Osteocyte (in vitro differentiated cells): ENCODE measurements at regions not wholly inside any gene's neighbourhood (a gene's known extent, or its start where the extent isn't known, plus 50 kb on each side); places are given as distances from the start of the nearest gene placed in this dataset.

ENCODE experiments used
- DNase-seq: peaks from one replicate; pipeline ENCODE4 v3.0.0; 2021; ENCODE audit warnings: mixed read lengths; ENCODE audit not compliant: unreplicated experiment; ENCODE audit errors: extremely low spot score
- H3K27ac Mint-ChIP-seq: one replicate; pipeline ENCODE4 v1.8.0; 2021; ENCODE audit warnings: mild to moderate bottlenecking, mixed read lengths; ENCODE audit not compliant: unreplicated experiment
- H3K27me3 Mint-ChIP-seq: one replicate; pipeline ENCODE4 v1.8.0; 2021; ENCODE audit warnings: mixed read lengths; ENCODE audit not compliant: unreplicated experiment
- H3K36me3 Mint-ChIP-seq: one replicate; pipeline ENCODE4 v1.8.0; 2021; ENCODE audit warnings: mixed read lengths; ENCODE audit not compliant: unreplicated experiment
- H3K4me1 Mint-ChIP-seq: one replicate; pipeline ENCODE4 v1.8.0; 2021; ENCODE audit warnings: mixed read lengths; ENCODE audit not compliant: unreplicated experiment
- H3K4me3 Mint-ChIP-seq: one replicate; pipeline ENCODE4 v1.8.0; 2021; ENCODE audit warnings: mild to moderate bottlenecking, moderate library complexity, mixed read lengths; ENCODE audit not compliant: unreplicated experiment
- H3K9me3 Mint-ChIP-seq: one replicate; pipeline ENCODE4 v1.8.0; 2021; ENCODE audit warnings: mixed read lengths; ENCODE audit not compliant: unreplicated experiment
- TF ChIP-seq, protein P1 (sequence below): fragments of 200-600 bp; sonication (generic); IDR thresholded peaks from 2 replicates; pipeline ENCODE4 v1.5.0; 2021; ENCODE audit warnings: antibody characterized with exemption, mild to moderate bottlenecking, moderate library complexity

DNA sequence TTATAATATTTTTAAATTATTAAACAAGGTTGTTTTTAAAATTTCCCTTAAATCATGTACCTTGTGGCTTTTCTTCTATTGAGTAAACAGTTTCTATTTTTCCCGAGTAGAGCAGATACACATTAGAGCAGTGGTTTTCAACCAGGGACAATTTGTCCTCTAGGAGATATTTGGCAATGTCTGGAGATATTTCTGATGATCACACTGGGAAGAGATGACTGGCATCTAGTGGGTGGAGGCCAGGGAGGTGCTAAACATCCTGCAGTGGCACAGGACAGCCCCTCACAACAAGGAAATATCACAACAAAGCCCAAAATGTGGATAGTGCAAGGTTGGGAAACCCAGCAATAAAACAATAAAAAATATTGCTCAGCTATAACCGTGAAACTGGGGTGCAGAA, 113.0 kb upstream of the PTPRG start:
- no peaks in the 10 kb centered on the region for H3K36me3 Mint-ChIP-seq

DNA sequence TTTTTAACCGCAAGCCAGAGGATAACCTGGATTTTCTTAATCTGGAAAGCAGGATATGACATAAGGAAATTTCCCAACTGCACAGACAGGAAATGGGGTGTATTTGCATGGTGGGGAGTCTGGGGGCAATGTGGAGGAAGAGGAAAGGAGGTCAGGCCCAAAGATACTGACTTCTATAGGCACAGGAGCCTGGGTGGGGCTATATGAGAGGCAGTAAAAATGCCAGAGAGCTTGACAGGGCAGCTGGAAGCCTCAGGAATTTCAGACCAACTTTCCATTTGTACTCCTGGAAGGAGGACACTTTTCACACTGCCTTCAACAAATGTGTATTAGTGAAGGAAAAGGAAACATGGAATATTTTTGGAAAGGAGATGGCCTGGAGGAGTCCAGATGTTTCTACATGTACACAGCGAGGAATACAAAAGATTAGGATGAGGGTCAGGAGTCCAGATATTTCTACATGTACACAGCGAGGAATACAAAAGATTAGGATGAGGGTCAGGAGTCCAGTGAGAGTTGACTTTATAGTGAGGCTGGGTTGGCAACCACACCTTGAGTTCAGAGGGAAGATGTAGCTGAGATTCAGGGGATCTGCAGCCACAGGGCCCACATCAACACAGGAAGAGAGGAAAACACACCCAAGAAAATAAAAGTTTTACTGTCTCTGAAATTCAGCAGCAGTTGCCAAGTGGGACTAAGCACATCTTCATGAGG, 111.9 kb upstream of the PTPRG start:
- H3K36me3 Mint-ChIP-seq: no peaks in the 10 kb centered on the region
- H3K9me3 Mint-ChIP-seq: no peaks in the 10 kb centered on the region
- peaks cover 27% of the 10 kb centered on the region for H3K27me3 Mint-ChIP-seq
- H3K4me3 Mint-ChIP-seq: no peak overlapping the region
- DNase-seq: no peak
- H3K27ac Mint-ChIP-seq: no peak overlapping the region
- TF ChIP-seq, protein P1, sequence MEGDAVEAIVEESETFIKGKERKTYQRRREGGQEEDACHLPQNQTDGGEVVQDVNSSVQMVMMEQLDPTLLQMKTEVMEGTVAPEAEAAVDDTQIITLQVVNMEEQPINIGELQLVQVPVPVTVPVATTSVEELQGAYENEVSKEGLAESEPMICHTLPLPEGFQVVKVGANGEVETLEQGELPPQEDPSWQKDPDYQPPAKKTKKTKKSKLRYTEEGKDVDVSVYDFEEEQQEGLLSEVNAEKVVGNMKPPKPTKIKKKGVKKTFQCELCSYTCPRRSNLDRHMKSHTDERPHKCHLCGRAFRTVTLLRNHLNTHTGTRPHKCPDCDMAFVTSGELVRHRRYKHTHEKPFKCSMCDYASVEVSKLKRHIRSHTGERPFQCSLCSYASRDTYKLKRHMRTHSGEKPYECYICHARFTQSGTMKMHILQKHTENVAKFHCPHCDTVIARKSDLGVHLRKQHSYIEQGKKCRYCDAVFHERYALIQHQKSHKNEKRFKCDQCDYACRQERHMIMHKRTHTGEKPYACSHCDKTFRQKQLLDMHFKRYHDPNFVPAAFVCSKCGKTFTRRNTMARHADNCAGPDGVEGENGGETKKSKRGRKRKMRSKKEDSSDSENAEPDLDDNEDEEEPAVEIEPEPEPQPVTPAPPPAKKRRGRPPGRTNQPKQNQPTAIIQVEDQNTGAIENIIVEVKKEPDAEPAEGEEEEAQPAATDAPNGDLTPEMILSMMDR: no peak
- H3K4me1 Mint-ChIP-seq: no peaks in the 10 kb centered on the region

More for the DNA sequence above, 113.0 kb upstream of the PTPRG start:
- TF ChIP-seq, protein P1: no peak
- peaks cover 5% of the 10 kb centered on the region for H3K4me1 Mint-ChIP-seq
- no peak for DNase-seq
- H3K27me3 Mint-ChIP-seq: peaks cover 27% of the 10 kb centered on the region
- no peak overlapping the region for H3K27ac Mint-ChIP-seq
- no peaks in the 10 kb centered on the region for H3K9me3 Mint-ChIP-seq
- no peak overlapping the region for H3K4me3 Mint-ChIP-seq

DNA sequence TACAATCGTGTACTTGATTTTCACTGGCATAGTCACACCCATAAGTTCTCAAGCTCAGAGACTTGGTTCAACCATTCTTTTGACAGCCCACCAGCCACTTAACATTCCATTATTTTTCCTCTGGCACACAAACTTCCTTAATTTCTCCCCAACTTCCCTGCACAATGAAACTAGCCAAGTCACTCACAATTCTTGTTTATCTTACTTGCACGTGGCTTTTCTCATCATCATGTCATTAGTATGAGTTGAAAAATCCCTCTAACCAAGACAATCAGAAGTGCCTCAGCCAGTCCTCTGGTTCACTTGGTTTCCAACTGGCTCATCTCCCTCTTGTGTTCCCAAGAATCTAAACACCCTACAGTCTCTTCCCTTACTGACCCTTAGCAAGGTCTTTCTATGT, 110.5 kb upstream of the PTPRG start:
- TF ChIP-seq, protein P1: no peak
- H3K4me1 Mint-ChIP-seq: no peaks in the 10 kb centered on the region
- H3K9me3 Mint-ChIP-seq: no peaks in the 10 kb centered on the region
- no peak overlapping the region for H3K4me3 Mint-ChIP-seq
- no peaks in the 10 kb centered on the region for H3K36me3 Mint-ChIP-seq
- DNase-seq: no peak
- H3K27me3 Mint-ChIP-seq: peaks cover 25% of the 10 kb centered on the region
- no peak overlapping the region for H3K27ac Mint-ChIP-seq

DNA sequence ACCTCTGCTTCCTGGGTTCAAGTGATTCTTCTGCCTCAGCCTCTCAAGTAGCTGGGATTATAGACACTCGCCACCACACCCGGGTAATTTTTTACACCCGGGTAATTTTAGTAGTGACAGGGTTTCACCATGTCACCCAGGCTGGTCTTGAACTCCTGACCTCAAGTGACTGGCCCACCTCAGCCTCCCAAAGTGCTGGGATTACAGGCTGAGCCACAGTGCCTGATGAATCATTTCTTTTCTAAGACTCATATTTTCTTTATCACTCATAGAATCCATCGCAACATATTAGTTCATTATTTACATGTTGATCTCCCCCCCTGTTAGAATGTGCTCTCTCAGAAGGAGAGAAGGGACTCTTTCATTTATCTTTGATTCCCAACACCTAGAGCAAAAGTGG, 109.5 kb upstream of the PTPRG start:
- Mint-ChIP-seq H3K36me3 (no peaks in the 10 kb centered on the region), H3K4me3 (no peak overlapping the region), H3K27ac (no peak overlapping the region), H3K9me3 (no peaks in the 10 kb centered on the region), H3K4me1 (no peaks in the 10 kb centered on the region), H3K27me3 (peaks cover 16% of the 10 kb centered on the region)
- TF ChIP-seq, protein P1: no peak
- no peak for DNase-seq

DNA sequence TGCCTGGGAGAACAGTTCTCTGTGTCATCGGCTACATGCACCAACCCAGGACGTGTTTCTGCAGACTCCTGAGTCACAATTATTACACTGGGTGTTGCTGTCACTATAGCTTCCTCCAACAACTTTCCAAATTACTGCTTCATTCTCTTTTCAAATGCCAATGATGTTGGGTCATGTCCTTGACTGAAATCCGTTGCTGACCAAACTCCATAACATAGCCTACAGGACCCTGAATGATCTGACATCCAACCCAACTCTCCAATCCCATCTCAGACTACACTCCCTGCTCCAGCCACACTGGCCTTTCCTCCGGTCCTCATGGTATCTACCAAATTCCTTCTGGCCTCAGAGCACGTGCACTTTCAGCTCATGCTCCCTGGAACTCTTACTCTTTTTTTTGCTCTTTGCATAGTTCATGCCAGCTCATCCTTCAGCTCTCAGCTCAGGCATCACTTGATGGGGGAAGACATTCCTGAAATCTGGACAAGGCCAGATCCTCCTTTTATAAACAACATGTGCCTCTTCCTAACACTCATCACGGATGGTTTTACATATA, 108.8 kb upstream of the PTPRG start:
- TF ChIP-seq, protein P1: no peak
- DNase-seq: no peak
- Mint-ChIP-seq H3K9me3 (no peaks in the 10 kb centered on the region), H3K36me3 (no peaks in the 10 kb centered on the region), H3K27ac (no peak overlapping the region), H3K27me3 (peaks cover 11% of the 10 kb centered on the region), H3K4me1 (no peaks in the 10 kb centered on the region), H3K4me3 (no peak overlapping the region)
